Activated CD4-positive, alpha-beta T cell treated with anti-CD3 and anti-CD28 coated beads for 24 hours (primary cell): ENCODE measurements at regions not wholly inside any gene's neighbourhood (a gene's known extent, or its start where the extent isn't known, plus 50 kb on each side); places are given as distances from the start of the nearest gene placed in this dataset.
"Not testable (repeated sequence)": the region's sequence is repeated elsewhere in the genome, so short reads cannot be mapped to it uniquely, and the experiment has no call there.

Source experiments
- DNase-seq, 2 donors: peaks; one replicate each; pipeline ENCODE4 v3.0.0-alpha.2; 2020; ENCODE audit warnings: low read depth in 2 of 2

DNA sequence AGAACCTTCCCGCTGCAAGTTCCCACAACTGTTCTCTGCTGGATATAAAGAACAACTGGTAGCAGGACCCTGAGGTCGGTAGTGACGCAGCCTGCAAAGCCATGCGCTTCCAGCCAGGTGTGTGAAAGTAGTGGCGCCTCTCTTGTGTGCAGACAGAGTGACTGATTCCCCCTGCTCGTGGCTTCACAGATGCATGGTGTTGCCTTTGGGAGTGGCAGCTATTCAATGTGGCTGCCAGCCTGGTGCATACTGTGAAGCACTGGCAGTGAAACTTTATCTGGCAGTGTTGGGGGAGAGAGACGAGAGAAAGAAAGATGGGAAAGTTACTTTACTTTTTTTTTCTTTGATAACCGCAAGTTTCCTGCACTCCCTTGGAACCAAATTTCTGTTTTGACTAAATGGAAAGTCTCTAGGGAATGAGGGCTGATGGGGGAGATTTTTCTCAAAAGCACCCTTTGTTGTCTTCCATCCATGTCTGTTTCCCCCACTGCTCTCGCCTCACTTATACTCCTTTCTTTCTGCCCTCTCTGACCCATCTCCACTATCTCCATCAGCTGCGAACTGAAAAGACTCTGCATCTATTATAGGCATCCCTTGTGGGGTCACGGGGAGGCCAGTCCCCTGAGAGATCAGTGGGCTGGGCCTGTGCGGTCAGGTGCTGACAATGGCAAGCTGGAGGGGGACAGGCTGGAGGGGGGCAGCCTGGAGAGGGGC is 90.0 kb upstream of the TNP1 start:
- DNase-seq, result no peak

DNA sequence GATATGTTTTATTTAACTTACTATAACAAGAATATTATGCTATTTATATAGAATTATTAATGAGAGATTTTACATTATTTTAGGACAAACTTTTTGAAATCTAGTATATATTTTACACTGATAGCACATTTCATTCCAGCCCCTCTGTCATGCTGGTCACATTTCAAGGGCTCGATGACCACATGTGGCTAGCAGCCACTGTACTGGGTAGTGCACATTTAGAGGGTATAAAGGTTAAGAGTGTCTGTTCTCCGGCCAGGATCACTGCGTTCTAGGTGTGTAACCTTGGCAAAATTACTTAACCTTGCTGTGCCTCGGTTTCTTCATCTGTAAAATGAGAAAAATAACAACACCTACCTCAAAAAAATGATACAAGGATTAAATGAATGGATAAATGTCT is 87.2 kb upstream of the TNP1 start:
- no peak for DNase-seq

DNA sequence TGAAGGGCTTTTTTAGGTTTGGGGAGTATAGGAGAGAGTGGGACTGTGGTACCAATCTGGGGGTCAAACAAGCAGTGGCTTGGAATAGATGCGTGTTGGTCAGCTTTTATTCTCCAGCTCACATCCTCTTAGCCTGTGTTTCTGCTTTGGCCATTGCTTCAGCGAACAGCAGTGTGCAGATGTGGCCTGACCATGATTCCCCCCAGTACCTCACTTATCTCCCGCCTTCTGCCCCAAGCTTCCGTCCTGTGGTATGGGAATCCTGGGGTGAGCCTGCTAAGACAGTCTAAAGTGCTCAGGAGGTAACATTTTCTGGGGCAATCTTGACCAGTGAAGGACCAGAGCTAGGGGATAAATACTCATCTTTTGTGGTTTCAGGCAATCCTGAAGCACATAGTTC is 84.9 kb upstream of the TNP1 start:
- no peak for DNase-seq

DNA sequence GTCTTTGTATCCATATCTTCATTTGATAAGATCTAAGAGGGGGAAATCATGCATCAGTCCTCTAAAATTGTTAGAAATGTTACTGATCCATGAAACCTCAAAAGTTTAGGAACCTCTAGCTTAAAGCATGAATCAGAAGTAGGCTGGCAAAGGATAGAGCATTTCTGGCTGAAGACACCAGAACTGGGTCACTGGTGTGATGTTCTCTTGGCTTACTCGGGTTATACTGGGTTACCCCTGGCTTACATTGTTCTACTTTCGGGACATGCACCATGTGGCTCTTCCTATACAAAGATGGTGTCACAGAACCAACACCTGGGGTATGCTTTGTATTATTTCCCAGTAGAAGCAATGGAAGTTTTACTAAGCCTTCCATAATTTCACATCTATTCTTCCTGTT is 83.2 kb upstream of the TNP1 start:
- no peak for DNase-seq

DNA sequence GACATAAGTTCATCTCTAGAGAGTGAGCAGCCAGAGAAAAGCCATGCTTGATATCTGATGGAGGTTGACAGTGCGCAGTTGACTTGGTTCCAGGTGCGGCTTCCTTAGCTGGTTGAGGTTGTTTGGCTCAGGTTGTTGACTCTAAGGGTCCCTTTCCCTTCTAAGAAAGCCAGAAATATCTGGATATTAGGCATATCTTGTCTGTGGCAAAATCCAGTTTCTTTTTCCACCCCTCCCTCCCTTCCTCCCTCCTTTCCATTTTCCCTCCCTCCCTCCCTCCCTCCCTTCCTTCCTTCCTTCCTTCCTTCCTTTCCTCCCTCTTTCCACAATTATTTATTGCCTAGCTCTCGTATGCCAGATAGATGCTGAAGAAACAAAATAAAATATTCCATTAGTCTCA is 82.6 kb upstream of the TNP1 start:
- DNase-seq, result no peak

DNA sequence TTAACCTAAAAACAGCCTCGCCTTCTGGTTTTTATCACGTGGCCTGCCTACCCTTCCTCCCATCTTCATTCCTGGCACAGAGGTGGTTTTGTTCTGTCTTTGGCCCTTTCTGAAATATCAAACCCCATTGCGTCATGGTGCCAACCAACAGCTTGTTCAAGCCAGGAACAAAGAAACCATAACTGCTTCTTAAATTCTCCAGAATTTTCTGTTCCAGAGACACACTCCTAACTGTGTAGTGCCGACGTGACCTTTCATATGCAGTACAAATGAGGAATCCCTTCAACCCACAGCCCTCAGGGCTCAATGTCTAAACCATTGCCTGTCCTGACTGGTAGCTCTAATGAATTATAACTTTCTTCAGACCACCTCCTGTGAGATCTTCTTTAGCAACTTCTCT is 82.2 kb upstream of the TNP1 start:
- no peak for DNase-seq

DNA sequence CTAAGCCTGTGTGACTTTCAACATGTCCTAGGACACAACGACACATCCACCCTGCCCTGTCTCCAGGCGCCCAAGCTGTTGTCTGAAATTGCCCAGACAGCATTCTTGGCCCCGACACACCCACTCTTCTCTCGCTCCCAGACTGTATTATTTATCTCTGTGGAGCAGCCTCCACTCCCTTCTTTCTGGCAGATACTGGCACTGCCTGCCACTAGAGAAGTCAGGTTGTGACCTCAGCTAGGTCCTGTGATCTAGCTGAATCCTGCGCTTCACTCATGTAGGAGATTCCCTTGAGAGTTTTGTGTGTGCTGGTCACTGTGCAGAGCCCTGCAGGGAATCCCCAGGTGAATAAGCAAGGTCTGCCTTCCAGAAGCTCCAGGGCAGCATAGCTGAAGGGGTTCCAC is 77.1 kb upstream of the TNP1 start:
- DNase-seq, result no peak

DNA sequence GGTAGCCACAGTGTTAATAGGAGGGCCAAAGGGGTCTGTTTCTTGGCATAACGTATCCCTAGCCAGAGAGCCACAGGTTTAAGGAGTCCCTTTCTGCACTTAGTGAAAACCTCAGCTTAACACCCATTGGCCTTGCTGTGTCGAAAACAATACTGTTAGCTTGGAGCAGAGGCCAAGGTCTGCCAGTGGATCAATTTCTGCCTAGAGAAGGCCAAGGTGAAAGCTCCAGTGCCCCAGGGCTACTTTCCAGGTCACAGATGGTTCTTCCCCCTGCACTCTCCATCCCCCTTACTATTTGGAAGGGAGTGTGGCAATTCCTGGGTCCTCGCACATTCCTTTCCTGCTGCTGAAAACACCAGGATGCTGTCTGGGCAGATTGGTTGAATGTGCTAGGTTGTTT is 74.8 kb upstream of the TNP1 start:
- no peak for DNase-seq

DNA sequence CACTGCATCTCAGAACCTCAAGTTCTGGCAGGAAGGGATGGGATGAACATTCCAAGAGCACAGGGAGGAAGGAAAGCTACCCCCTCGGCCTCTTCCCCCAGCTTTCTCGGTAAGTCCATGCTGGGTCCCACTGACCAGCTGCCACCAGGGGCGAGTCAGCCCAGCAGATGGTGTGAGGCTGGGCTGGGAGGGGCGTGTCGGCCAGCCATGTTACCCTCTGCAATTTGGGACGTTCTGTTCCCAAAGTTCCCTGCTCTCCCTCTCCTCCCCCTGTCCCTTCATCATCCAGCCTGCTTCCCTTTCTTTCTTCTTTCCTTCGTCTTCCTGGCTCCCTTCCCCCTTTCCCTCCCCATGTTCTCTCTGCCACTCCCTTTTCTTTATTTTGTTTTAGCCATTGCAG is 74.3 kb upstream of the TNP1 start:
- no peak for DNase-seq

DNA sequence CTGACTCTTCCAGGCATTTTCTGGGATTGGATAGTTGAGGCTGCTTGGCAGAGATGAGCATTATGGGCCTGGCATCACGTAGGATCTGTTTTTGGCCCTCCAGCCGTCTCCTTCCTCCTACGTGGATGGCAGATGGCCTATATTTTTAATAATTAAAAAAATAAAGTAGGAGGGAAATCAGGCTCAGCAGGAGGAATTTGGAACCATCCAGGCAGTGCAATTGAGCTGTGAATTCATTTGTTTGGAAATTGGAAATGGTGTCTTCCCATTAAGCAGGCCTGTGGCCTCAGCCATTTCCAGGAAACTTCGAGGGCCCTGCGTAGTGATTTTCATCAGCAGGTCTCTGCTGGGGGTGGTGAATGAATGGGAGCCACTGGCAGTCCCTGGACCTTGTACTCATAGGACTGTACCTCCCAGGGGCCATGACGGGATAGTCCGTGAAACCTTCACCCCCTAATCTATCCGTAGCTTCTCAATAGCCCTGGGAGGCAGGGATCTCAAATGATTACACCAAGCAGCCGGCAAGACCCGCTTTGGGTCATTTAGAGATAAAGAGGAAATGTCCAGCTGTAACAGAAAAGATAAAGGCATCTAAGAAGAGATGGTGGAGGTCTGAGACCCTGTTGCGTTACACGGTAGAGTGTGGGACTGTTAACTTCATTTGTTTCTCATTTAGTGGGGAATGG is 73.1 kb upstream of the TNP1 start:
- DNase-seq, result no peak

DNA sequence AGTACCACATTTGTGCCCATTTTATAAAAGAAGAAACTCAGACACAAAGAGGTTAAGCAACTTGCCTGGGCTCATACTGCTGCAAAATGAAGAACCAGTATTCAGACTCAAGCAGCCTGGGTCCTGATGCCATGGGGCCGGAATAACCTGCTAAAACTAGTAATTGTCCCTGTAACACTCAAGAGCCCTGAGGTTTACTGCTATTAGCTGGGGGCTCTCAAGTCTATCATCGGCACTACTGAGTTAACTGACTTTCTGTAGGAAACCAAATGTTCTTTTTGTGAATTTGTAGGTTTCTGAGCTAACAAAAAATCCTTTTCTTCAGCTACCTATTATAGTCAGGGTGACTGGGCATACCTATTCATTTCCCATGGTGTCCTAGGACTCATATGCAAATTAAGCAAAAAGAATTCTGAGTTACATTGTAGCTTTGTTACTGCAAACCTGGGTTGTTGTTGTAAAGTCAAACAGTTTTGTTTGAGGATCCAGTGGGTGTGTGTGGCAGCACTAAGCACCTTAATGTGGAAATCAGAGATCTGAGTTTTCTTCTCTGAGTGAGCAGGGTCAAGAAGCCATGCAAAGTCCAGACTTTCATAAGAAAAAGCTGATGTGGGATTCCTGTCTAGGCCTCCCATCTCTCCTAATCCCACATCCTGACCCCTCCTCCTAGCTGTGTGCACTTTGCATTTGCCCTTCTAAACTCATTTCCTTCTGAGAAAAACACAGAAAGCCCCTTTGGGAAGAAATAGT is 72.4 kb upstream of the TNP1 start:
- DNase-seq, result no peak

DNA sequence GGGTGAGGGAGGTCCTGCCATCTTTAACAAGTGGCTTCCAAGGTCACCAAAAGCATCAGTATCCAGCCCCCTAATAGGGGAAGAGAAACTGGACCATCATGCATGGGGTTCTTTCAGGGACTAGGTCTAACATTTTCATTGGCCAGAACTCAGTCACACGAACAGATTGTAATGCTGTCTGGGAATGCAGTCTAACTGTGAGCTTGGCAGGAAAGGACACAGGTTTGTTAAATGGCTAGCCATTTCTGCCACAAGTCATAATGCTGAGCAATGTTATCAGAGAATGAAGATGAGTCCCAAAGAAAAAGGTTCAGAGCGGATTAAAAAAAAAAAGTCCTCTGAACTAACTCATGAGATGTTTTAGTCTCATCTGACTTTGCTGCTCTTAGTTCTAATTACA is 70.9 kb upstream of the TNP1 start:
- no peak for DNase-seq

DNA sequence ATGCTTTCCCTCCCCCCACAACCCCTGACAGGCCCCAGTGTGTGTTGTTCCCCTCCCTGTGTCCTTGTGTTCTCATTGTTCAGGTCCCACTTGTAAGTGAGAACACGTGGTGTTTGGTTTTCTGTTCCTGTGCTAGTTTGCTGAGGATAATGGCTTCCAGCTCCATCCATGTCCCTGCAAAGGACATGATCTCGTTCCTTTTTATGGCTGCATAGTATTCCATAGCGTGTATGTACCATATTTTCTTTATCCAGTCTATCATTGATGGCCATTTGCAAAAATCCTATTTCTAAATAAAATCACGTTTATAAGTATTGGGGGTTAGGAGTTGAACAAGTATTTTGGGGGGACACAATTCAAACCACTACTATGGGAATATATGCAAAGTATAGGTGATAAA is 69.5 kb upstream of the TNP1 start:
- not testable (repeated sequence) for DNase-seq

DNA sequence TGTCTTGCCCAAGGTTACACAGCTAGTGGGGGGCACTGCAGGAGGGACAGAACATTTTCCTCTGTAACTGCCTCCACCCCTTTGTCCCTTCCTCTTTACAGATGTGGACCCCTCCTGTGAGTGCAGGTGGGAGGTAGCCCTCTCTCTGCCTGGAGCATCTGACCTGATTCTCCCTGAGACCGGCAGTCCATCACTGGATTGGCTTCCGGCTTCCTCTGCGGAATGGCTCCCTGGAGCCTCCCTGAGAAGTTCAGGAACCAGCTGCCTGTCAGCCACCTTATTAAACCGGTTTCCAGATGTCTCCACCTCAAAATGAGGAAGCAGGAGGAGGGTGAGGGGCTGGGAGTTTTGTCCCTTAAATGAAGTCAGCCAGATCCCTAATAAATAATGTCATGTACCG is 67.3 kb upstream of the TNP1 start:
- DNase-seq, result no peak

DNA sequence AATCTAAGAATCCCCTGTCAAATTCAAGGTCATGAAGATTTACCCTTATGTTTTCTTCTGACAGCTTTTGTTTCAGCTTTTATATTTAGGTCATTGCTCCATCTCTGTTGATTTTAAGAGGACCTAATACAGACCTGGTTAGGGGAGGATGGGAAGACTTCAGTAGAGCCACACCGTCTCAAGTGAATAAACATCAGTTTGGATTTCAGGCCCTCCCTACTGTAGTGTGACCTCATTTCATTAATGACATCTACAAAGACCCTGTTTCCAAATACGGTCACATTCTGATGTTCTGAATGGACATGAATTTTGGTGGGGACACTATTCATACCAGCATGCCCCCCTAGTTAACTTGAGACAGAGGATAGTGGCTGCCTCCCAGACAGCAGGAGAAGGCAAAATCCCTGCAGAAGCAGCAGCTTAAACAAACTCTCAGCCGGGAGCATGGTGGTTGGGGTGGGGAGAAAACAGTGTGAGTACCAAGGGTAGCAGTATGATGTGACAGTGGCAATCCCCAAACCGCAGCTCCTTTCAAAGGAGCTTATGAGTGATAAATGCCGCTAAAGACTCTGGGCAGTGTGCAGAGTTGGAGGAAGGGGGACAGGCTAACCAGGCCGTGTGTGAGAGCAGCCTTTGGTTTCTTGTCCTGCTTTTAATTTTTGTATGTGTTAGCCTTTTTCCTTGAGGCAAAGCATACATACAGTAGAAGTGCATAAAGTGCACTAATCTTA is 65.9 kb upstream of the TNP1 start:
- DNase-seq, result no peak

DNA sequence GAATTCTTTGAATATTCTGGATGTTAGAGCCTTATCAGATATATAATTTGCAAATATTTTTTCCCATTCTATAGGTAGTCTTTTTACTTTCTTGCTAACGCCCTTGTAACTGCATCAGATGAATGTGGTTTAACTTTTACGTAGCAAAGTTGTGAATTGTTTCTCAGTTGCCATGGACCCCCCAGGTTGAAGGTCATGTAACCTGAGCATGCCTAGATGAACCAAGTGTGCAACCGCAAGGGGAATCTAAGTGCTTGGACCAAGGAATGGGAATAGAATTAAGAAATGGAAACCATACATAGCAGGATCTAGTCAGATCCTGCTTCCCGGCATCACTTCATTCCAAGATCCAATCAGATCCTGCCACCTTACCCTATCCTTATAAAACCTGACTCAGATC is 65.1 kb upstream of the TNP1 start:
- no peak for DNase-seq

DNA sequence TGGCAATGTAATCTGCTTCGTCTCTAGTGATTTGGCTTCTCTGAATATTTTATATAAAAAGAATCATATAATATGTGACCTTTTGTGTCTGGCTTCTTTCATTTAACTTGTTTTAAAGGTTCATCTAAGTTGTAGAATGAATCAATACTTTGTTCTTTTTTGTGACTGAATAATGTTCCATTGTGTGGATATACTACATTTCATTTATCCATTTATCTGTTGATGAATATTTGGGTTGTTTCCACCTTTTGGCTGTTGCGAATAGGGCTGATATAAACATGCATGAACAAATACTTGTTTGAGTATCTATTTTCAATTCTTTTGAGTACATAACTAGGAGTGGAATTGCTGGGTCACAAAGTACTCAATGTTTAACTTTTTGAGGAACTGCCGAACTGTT is 63.8 kb upstream of the TNP1 start:
- no peak for DNase-seq

DNA sequence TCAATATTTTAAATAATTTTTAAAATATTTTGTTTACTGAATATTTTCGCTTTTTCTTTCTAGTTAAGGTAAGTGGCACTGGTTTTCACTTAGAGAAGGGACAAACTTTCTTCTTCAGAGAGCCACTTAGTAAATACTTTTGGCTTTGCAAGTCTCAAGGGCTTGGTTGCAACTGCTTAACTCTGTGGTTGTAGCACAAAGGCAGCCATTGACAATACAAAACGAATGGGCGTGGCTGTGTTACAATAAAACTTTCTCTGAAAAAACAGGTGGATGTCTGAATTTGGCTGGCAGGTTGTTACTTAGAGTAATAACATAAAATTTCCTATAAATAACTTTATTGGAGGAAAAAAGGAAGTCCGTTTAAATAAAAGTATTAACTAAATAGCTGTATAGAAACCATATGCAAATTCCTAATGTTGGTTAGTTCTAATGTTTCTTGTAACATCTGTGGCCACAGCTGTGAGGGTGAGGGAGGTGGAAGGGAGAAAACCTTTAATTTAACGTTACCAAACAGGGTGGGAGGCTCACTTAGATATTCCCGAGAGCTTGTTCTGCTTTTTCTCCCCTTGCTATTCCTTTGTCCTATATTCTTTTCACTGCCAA is 62.4 kb upstream of the TNP1 start:
- DNase-seq, result no peak

DNA sequence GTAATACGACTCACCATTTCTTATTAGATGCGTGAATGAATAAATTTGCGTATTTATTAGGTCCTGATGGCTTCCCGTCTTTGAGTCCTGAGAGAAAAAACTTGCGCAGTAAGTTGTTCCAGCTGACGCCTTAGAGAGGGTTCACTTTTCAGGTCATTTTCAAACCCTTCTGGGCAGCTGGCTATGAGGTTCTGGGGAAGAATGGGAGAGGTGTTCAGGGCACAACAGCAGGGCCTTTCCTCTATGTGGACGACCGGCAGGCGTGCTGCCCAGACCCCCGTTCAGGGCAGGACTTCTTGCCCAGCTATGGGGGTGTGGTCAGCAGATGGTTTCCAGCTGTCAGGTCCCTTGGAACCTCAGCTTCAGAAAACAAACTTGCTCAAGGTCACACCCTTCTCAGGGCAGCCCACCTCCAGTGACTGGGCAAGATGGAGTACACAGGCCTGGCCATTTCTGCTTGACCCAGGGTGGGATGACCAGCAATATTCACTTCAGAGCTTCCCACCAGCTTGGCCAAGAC is 61.1 kb upstream of the TNP1 start:
- no peak for DNase-seq

DNA sequence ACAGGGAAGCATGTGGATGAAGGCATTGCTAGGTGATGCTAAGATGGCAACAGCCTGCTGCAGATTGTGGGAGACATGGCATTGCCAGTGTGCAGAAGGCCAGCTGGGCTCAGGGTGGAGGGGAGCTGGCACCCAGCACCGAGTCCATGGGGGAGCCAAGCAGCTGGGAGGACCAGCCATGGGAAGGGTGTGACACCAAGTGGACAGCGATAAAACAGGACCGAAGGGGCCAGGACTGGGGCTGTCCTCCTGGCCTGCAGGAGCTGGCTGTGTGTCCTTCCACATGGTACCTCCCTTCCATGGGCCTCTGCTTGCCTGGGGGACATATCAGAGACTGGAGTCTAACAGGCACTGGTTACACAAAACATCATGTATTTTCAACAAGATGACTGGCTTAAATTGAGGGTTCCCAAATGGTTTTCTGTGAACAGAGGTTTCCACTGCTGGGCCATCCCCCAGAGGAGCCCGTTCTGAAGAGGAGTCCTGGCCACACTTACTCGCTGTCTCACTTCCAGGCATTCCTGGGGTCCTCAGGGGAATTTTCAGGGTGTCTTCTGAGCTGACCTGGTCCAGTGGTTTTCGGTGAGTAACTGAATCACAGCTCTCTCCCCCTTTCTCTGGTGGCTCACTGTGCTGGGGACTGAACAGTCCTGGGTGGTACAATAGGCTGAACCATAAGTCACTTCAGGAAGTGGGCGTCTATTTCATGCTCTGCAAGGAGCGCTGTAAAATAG is 60.4 kb upstream of the TNP1 start:
- DNase-seq, result no peak

DNA sequence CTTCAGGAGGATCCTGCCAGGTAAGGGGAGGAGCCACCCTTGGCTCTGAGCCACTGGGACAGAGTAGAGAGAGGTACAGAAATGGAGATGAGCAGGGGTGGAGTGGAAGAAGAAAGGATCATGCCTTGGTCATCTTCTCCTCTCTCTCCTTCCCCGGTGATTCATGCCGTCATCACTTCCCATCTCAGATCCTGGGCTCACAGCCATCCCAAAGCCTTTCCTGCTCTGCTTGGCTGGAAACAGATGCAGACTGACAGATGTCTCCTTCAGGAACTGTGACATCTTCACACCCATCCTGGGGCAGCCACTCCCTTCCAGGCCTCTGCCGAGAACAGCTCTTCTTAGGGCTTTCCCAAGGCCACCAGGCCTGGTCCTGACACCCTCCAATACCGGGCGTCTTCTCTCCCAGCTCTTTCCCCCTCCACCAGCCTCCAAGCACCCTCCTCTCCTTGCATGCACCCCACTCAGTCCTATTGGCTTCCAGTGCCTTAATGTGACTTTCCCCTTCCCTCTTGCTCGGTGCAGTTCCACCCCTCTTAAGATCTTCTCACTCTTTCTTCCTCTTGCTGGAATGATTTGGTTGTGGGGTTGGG is 58.3 kb upstream of the TNP1 start:
- DNase-seq, result no peak
